Ishikawa (cell line): ENCODE measurements at regions not wholly inside any gene's neighbourhood (a gene's known extent, or its start where the extent isn't known, plus 50 kb on each side); places are given as distances from the start of the nearest gene placed in this dataset.

ENCODE experiments used
- EP300 ChIP-seq: IDR thresholded peaks from 2 replicates; pipeline ENCODE4 v1.6.1; 2012; ENCODE audit warnings: borderline replicate concordance
- MAX ChIP-seq: IDR thresholded peaks from 2 replicates; pipeline ENCODE4 v1.6.1; 2012
- RAD21 ChIP-seq: IDR thresholded peaks from 2 replicates; pipeline ENCODE4 v1.6.1; 2012; ENCODE audit warnings: low read depth
- TAF1 ChIP-seq: IDR thresholded peaks from 2 replicates; pipeline ENCODE4 v1.6.1; 2012; ENCODE audit warnings: low read depth, mild to moderate bottlenecking
- TEAD4 ChIP-seq: IDR thresholded peaks from 2 replicates; pipeline ENCODE4 v1.6.1; 2012
- YY1 ChIP-seq: IDR thresholded peaks from 2 replicates; pipeline ENCODE4 v1.6.1; 2012; ENCODE audit warnings: low read depth

GRCh38 chr2:41768310-41768709, 279.5 kb upstream of the PKDCC start:
- TF ChIP-seq MAX = no peak
- TF ChIP-seq TAF1 = no peak
- TF ChIP-seq EP300 = no peak
- TF ChIP-seq RAD21 = no peak
- TF ChIP-seq YY1 = no peak
- no peak for TF ChIP-seq TEAD4
